IMR-90 (cell line): ENCODE measurements at regions not wholly inside any gene's neighbourhood (a gene's known extent, or its start where the extent isn't known, plus 50 kb on each side); places are given as distances from the start of the nearest gene placed in this dataset.

Experiments used
- ATAC-seq: fragments of 200-7000 bp; cut with Tn5 transposase; 2 replicates; pipeline ENCODE4 v1.9.1; 2020; ENCODE audit warnings: low read depth, mild to moderate bottlenecking, moderate library complexity
- BruUV-seq: library from RNA; stranded (reverse); fragments of 400-500 nt; replicated peaks from 2 replicates; lab custom pipeline; 2021; lab: Mats Ljungman, UMichigan
- CTCF ChIA-PET: fragments of 300-600 bp; formaldehyde crosslinking; extraction: SDS; loops from one replicate; lab custom pipeline; 2021; ENCODE audit warnings: antibody characterized with exemption; lab: Yijun Ruan, JAX
- POLR2A ChIA-PET: fragments of 300-600 bp; sonication (Branson Sonifier 250); formaldehyde crosslinking; loops from one replicate; lab custom pipeline; 2022; ENCODE audit warnings: antibody characterized with exemption; ENCODE audit not compliant: unreplicated experiment; lab: Charles Lee
- DNase-seq: peaks from one replicate; pipeline ENCODE4 v3.0.0; 2013
- H2AFZ ChIP-seq: replicated peaks from 2 replicates; pipeline ENCODE3; 2013; ENCODE audit warnings: low read length, mild to moderate bottlenecking; ENCODE audit not compliant: poor library complexity
- H2AK5ac ChIP-seq: 2 replicates; pipeline ENCODE4 v1.6.1; 2013; ENCODE audit warnings: low read depth, low read length, inconsistent platforms
- H2AK9ac ChIP-seq: replicated peaks from 2 replicates; pipeline ENCODE3; 2013; ENCODE audit warnings: mild to moderate bottlenecking, low read depth, low read length, moderate library complexity; ENCODE audit not compliant: poor library complexity
- H2BK120ac ChIP-seq: 2 replicates; pipeline ENCODE4 v1.6.1; 2013; ENCODE audit warnings: low read depth, low read length, inconsistent platforms
- H2BK15ac ChIP-seq: 3 replicates; pipeline ENCODE4 v1.6.1; 2013; ENCODE audit warnings: low read depth, low read length, inconsistent platforms
- H2BK20ac ChIP-seq: 2 replicates; pipeline ENCODE4 v1.6.1; 2013; ENCODE audit warnings: low read depth, mild to moderate bottlenecking, inconsistent platforms, low read length, moderate library complexity
- H2BK5ac ChIP-seq: 2 replicates; pipeline ENCODE4 v1.6.1; 2013; ENCODE audit warnings: mild to moderate bottlenecking, low read depth, low read length, inconsistent platforms; ENCODE audit not compliant: poor library complexity, severe bottlenecking
- H3K14ac ChIP-seq: replicated peaks from 2 replicates; pipeline ENCODE4 v1.6.1; 2013; ENCODE audit warnings: low read depth, low read length, inconsistent platforms
- H3K18ac ChIP-seq: 2 replicates; pipeline ENCODE4 v1.6.1; 2013; ENCODE audit warnings: low read depth, low read length, control low read depth
- H3K23ac ChIP-seq: 2 replicates; pipeline ENCODE4 v1.6.1; 2013; ENCODE audit warnings: low read depth, low read length, inconsistent platforms
- H3K27ac ChIP-seq: 2 replicates; pipeline ENCODE4 v1.5.1; 2013; ENCODE audit warnings: mild to moderate bottlenecking, control low read depth, low read length; ENCODE audit not compliant: insufficient read depth
- H3K27me3 ChIP-seq: 2 replicates; pipeline ENCODE4 v1.6.1; 2013; ENCODE audit warnings: low read length; ENCODE audit not compliant: control insufficient read depth, insufficient read depth
- H3K36me3 ChIP-seq: 2 replicates; pipeline ENCODE4 v1.6.1; 2013; ENCODE audit warnings: low read length, mixed read lengths; ENCODE audit not compliant: control insufficient read depth, insufficient read depth
- H3K4ac ChIP-seq: 2 replicates; pipeline ENCODE4 v1.6.1; 2013; ENCODE audit warnings: low read depth, low read length, inconsistent platforms
- H3K4me1 ChIP-seq: 2 replicates; pipeline ENCODE4 v1.6.1; 2013; ENCODE audit warnings: low read length, mixed read lengths; ENCODE audit not compliant: control insufficient read depth, insufficient read depth
- H3K4me2 ChIP-seq: 2 replicates; pipeline ENCODE4 v1.6.1; 2013; ENCODE audit warnings: low read depth, mild to moderate bottlenecking, control low read depth, low read length, moderate library complexity
- H3K4me3 ChIP-seq: 2 replicates; pipeline ENCODE4 v1.5.1; 2013; ENCODE audit warnings: low read depth, mild to moderate bottlenecking, control low read depth, low read length, moderate library complexity; ENCODE audit not compliant: insufficient read depth
- H3K56ac ChIP-seq: 2 replicates; pipeline ENCODE4 v1.6.1; 2013; ENCODE audit warnings: low read length, inconsistent platforms; ENCODE audit not compliant: insufficient read depth; ENCODE audit errors: extremely low read depth
- H3K79me1 ChIP-seq, 2 experiments: 2 replicates each; pipeline ENCODE4 v1.6.1; 2013; ENCODE audit warnings: low read length in 2 of 2, inconsistent platforms in 1 of 2, low read depth in 1 of 2
- H3K9ac ChIP-seq: 2 replicates; pipeline ENCODE4 v1.6.1; 2013; ENCODE audit warnings: low read depth, low read length, control low read depth
- H3K9me1 ChIP-seq: 2 replicates; pipeline ENCODE4 v1.6.1; 2013; ENCODE audit warnings: low read length, inconsistent platforms; ENCODE audit not compliant: insufficient read depth
- H3K9me3 ChIP-seq: 2 replicates; pipeline ENCODE4 v1.6.1; 2013; ENCODE audit warnings: low read length; ENCODE audit not compliant: control insufficient read depth, insufficient read depth
- H4K20me1 ChIP-seq: 2 replicates; pipeline ENCODE4 v1.6.1; 2013; ENCODE audit warnings: low read length, inconsistent platforms; ENCODE audit not compliant: insufficient read depth
- H4K5ac ChIP-seq: 2 replicates; pipeline ENCODE4 v1.6.1; 2013; ENCODE audit warnings: mild to moderate bottlenecking, low read depth, low read length, control low read depth
- H4K8ac ChIP-seq, 2 experiments: 2 replicates each; pipeline ENCODE4 v1.6.1; 2013; ENCODE audit warnings: low read depth in 2 of 2, low read length in 2 of 2, control low read depth in 1 of 2, inconsistent platforms in 1 of 2
- H4K91ac ChIP-seq: 2 replicates; pipeline ENCODE4 v1.6.1; 2013; ENCODE audit warnings: low read depth, low read length, inconsistent platforms; ENCODE audit not compliant: insufficient read depth
- BHLHE40 ChIP-seq: fragments of 150-350 bp; IDR thresholded peaks from 2 replicates; pipeline ENCODE4 v1.6.1; 2016; ENCODE audit warnings: mild to moderate bottlenecking, low read depth, low read length
- MAFK ChIP-seq: IDR thresholded peaks from 2 replicates; pipeline ENCODE4 v1.6.1; 2012; ENCODE audit warnings: low read depth, low read length, improper control_type of control experiment
- MXI1 ChIP-seq: IDR thresholded peaks from 2 replicates; pipeline ENCODE4 v1.6.1; 2012; ENCODE audit warnings: low read depth, mild to moderate bottlenecking, low read length, moderate library complexity, borderline replicate concordance
- NFE2L2 ChIP-seq: fragments of 150-350 bp; IDR thresholded peaks from 2 replicates; pipeline ENCODE4 v1.6.1; 2016; ENCODE audit warnings: low read depth, mild to moderate bottlenecking, low read length
- WGBS, 2 experiments: methylation state at CpG; one replicate each; pipeline versions ENCODE4 v1.1.5 to v1.1.7; 2013; ENCODE audit warnings: missing lambda C conversion rate in 2 of 2; ENCODE audit not compliant: insufficient read length in 1 of 2; ENCODE audit errors: extremely low coverage in 2 of 2; 5-methylcytosine and 5-hydroxymethylcytosine counted together
- dilution Hi-C: fragments of 300-500 bp; cut with HindIII; formaldehyde crosslinking; loops from one replicate; pipeline ENCODE4 v1.14.3; 2018; ENCODE audit warnings: low sequenced_read_pairs; ENCODE audit not compliant: unreplicated experiment
- in situ Hi-C: fragments of 300-500 bp; cut with MboI; formaldehyde crosslinking; loops from 3 replicates; pipeline ENCODE4 v1.14.3; 2019; ENCODE audit warnings: low sequenced_read_pairs, inconsistent platforms, mixed read lengths
- intact Hi-C: fragments of 100-400 bp; cut with micrococcal nuclease; formaldehyde crosslinking; loops from 2 replicates; pipeline ENCODE4 v1.10.0; 2022
- TF ChIP-seq, protein P1 (sequence below): fragments of 150-350 bp; IDR thresholded peaks from 2 replicates; pipeline ENCODE4 v1.6.1; 2017; ENCODE audit warnings: mild to moderate bottlenecking, antibody characterized with exemption, low read length, low read depth

DNA sequence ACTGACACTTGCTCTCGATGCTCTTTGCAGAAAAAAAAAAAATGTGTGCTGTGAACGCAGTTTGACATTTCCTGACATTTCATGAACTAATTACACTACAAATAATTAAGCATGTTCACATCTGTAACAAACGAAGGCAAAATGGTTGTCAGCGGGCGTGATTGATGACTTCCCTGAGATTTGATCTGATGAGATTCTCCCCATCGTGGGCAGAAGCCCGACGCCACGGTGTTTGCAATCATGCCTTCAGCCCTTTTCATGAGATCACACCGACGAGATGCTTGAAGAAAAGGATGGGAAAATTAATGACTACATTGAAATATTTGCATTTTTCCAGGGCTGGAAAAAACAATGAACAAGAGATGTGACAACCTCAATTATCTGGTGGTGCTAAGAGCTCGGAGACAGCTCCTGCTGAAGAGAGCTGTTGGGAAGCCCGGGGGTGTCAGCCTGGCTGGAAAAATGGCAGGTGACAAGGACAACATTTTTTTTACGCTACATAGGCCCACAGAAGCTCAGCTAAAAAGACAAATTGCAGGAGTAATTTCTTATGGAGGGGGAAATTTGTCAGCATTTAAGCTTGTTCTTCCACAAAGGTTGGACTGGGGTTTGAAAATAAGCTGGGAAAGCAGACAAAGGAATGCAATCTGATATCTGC lies 259.4 kb upstream of the IRX3 start:
- Histone ChIP-seq H2AK5ac (no peak overlapping the region), H3K79me1 (no peaks in the 10 kb centered on the region), H3K9ac (no peak overlapping the region), H3K18ac (no peak overlapping the region), H3K56ac (no peak overlapping the region), H4K20me1 (no peaks in the 10 kb centered on the region), H3K27ac (no peak overlapping the region), H2BK15ac (no peak overlapping the region), H3K36me3 (no peaks in the 10 kb centered on the region), H3K9me3 (no peaks in the 10 kb centered on the region), H2AFZ (no peak overlapping the region), H3K4me2 (no peak overlapping the region), H3K14ac (no peak overlapping the region), H4K5ac (no peak overlapping the region), H3K4me1 (no peaks in the 10 kb centered on the region), H2AK9ac (no peak overlapping the region), H3K23ac (no peak overlapping the region), H3K4me3 (no peak overlapping the region), H2BK20ac (no peak overlapping the region), H4K91ac (no peak overlapping the region), H3K27me3 (no peaks in the 10 kb centered on the region), H2BK120ac (no peak overlapping the region), H4K8ac (no peak overlapping the region), H2BK5ac (no peak overlapping the region), H3K9me1 (no peaks in the 10 kb centered on the region), H3K4ac (no peak overlapping the region)
- WGBS, 2 experiments, result 24% methylated on average over 6 of the region's 14 CpGs; no CpG with 5 or more reads in 1 of the 2 experiments
- BruUV-seq, result no TSS peak
- TF ChIP-seq MAFK, result no peak
- TF ChIP-seq NFE2L2, result no peak
- TF ChIP-seq, protein P1, sequence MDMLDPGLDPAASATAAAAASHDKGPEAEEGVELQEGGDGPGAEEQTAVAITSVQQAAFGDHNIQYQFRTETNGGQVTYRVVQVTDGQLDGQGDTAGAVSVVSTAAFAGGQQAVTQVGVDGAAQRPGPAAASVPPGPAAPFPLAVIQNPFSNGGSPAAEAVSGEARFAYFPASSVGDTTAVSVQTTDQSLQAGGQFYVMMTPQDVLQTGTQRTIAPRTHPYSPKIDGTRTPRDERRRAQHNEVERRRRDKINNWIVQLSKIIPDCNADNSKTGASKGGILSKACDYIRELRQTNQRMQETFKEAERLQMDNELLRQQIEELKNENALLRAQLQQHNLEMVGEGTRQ, result no peak
- no peak for TF ChIP-seq BHLHE40
- TF ChIP-seq MXI1, result no peak
- in situ Hi-C loops (no loop called here), dilution Hi-C loops (no loop called here), intact Hi-C loops (no loop called here)
- POLR2A ChIA-PET, result interaction anchor here (0.6 kb wide), 2 partner anchors 10 to 34 kb away, joined by 3 to 4 read pairs; no protein-coding TSS in a partner anchor
- CTCF ChIA-PET, result no interaction called here
- no peak for DNase-seq
- no peak for ATAC-seq
